Bronchial epithelial cell (primary cell): ENCODE measurements at regions not wholly inside any gene's neighbourhood (a gene's known extent, or its start where the extent isn't known, plus 50 kb on each side); places are given as distances from the start of the nearest gene placed in this dataset.
"Not testable (repeated sequence)": the region's sequence is repeated elsewhere in the genome, so short reads cannot be mapped to it uniquely, and the experiment has no call there.

Source experiments
- DNase-seq: peaks from one replicate; pipeline ENCODE4 v3.0.0-alpha.2; 2010; ENCODE audit warnings: low read depth
- FAIRE-seq: peaks from 2 replicates; lab custom pipeline; 2011; peaks lifted over from hg19 to GRCh38; lab: Jason Lieb, UNC
- H3K27me3 ChIP-seq: 2 replicates; pipeline ENCODE4 v1.5.1; 2011; ENCODE audit warnings: low read length; ENCODE audit not compliant: control insufficient read depth, insufficient read depth
- H3K36me3 ChIP-seq: 2 replicates; pipeline ENCODE4 v1.5.1; 2011; ENCODE audit warnings: low read length; ENCODE audit not compliant: control insufficient read depth, insufficient read depth
- H3K4me3 ChIP-seq: 2 replicates; pipeline ENCODE4 v1.5.1; 2011; ENCODE audit warnings: mild to moderate bottlenecking, low read depth, low read length, control low read depth

DNA sequence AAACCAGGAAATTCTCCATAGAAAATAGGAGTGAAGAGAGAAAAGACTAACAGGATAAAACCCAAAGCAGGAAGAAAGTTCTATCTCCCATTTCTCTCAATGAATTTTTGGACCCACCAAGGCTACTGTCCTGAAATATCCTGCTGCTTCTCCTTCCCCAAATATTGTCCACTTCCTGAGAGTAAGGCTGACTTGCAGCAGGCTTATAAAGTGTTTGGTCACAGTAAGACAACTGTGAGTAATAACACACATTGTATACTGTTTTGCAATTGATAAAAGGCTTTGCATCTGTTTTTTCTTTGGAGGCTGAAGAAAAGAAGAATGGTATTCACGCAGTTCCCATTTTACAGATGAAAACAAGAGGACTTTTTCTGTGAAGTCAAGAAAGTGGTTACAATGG, 52.8 kb downstream of the FOXD4L6 start:
- H3K4me3 ChIP-seq, H3K27me3 ChIP-seq, FAIRE-seq, H3K36me3 ChIP-seq: not testable (repeated sequence)
- DNase-seq = peak; percentile 46

DNA sequence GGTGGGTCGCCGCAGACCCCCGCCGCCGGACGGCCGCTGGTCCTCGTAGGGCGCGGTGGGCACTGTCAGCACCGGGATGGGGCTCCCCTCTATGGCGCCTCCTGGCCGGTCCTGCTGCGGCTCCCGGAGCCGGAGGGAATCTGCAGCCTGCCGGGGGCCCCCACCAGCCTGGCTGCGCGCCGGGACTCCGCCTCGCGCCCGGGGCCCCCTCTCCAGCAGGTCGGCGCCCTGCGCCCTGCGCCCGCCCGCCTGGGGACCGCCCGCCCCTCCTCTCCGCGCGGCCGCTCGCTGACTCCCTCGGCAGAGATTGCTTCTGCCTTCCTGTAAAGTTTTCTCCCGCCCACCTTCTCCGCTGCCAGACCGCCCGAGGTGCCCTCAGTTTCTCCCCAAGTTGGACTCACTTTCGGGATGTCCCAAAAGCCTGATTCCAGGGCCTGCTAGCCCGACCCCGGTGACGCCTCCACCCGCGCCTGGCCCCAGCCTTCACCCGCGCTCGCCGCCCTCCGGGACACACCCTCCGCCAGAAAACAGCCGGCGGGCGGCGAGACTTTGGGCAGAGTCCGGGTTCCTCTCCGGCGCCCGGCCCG, 54.0 kb downstream of the FOXD4L6 start:
- H3K27me3 ChIP-seq, H3K36me3 ChIP-seq, FAIRE-seq: not testable (repeated sequence)
- peak; percentile 7 for DNase-seq
- peak overlapping the region; percentile 60 for H3K4me3 ChIP-seq

DNA sequence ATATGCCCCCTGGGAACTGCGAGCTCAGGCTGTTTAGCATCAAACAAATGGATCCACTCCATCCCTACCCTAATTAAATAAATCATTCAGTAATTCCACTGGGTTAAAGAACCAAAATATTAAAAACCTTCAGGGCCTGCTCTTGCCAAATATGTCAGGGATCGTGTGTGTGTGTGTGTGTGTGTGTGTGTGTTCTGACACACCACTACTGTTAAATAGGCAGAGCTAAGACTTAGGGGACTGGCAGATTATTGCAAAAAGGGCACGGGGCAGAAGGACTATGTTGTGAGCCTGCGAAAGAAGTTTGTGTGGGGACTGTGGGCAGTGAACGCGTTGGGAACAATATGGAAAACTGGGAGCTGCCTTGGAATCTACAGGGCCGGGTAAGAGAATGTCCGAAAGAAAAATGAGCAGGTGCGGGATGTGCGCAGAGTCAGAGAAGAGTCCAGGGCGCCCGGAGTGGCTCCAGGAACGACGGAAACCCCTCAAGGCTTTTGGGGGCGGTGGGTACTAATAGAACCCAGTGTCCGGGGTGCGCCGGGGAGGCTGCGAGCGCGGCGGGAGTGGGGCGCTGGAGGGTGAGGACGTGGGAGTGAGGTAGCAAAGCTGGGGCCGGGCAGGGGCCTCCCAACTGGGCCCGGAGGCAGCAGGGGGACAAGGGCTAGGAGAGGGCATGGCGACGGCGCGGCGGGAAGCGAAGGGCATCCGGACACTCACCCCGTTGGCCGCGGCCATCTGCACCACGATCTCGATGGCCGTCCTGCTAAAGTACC, 54.8 kb downstream of the FOXD4L6 start:
- H3K36me3 ChIP-seq, H3K27me3 ChIP-seq, DNase-seq, FAIRE-seq: not testable (repeated sequence)
- H3K4me3 ChIP-seq = peak overlapping the region; percentile 60

DNA sequence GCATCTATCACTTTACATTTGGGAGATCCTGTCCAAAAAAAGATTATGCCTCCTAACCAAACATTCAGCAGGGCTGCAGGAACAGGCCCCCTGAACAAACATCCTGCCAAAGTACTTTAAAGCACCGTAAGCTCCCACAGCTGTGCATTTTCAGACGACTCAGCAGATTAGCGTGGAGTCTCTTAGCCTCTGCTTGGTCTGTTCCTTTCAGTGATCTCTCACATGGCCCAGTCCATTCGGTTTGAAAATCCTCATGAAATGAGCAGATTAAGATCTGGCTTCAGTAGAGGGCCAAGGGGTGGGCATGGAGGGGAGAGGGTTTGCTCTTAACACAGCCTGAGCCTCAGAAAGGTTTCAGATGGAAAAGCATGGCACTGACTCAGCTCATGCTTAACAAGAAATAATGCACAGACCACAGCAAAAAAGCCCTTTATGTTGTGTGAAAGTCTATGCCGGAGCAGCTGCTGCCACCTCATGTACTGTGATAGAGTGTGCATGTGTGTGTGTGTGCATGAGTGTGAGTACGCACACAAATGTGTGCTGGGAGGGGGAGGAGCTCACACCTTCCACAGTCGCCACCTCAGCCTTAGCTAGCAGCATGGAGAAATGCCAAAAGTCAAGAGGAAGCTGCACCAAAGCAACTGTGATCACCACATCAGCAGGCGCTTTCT, 64.2 kb downstream of the FOXD4L6 start:
- not testable (repeated sequence) for H3K36me3 ChIP-seq, H3K4me3 ChIP-seq, H3K27me3 ChIP-seq, FAIRE-seq
- peak; percentile 38 for DNase-seq

DNA sequence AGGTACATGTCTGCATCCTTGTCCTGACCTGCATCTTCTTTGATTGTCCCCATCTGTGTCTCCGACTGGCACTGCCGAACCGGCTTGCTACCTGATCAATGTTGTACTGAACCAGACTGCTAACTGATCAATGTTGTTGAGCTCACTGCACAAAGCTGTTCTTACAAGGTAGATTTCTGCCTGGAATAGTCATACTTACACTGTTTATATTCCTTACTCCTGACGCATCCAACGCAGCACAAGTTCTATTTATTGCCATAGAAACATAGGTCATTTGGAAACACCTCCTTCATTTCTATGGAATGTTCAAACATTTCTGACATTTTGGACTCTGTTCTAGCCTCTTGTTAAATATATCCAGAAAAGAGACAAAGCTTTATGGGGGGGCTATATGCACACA, 65.2 kb downstream of the FOXD4L6 start:
- DNase-seq = peak; percentile 25
- H3K36me3 ChIP-seq, FAIRE-seq, H3K4me3 ChIP-seq, H3K27me3 ChIP-seq: not testable (repeated sequence)

DNA sequence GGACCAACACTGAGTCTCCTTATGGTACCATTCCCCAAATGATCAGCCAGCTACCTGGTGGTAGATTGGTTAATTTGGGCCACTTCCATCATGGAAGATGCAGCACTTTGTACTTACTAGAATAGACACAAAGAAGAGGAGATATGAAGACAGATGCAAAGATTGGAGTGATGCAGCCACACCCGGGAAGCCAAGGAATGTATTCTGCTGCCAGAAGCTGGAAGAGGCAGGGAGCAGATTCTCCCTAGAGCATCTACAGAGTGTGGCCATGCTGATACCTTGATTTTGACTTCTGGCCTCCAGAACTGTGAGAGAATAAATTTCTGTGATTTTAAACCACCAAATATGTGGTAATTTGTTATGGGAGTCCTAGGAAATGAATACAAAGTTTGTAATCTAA, 68.9 kb downstream of the FOXD4L6 start:
- DNase-seq, H3K4me3 ChIP-seq, H3K27me3 ChIP-seq, FAIRE-seq, H3K36me3 ChIP-seq: not testable (repeated sequence)

DNA sequence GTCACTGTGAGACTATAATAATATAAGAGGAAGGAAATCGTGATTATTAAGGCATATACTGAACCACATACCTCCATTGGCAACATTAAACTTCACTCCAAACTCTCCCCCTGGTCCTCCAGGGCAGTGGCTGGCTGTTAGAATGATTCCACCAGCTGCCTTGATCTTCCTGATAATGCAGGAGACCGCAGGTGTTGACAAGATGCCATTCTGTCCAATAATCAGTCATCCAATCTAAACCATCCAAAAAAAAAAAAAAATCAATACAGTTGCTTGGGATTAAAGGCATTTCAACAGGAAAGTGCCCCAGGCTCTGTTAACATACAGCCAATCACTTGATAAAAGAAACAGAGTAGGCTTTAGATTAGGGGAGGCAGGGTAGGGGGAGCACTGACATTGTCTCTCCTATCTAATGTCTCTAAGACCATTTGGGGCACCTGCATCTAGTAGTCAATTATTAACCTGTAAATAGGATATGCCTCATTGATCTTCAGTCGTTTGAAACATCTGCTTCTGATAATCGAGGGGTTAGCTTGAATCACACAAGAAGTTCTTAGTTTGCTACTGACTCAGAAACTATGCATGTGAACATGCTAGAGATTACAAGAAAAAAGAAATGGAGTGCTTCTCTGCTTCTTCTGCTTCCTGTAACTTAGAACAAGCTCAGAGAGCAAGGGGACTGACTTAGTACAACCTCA, 74.7 kb downstream of the FOXD4L6 start:
- not testable (repeated sequence) for FAIRE-seq, H3K4me3 ChIP-seq, H3K36me3 ChIP-seq, DNase-seq, H3K27me3 ChIP-seq

DNA sequence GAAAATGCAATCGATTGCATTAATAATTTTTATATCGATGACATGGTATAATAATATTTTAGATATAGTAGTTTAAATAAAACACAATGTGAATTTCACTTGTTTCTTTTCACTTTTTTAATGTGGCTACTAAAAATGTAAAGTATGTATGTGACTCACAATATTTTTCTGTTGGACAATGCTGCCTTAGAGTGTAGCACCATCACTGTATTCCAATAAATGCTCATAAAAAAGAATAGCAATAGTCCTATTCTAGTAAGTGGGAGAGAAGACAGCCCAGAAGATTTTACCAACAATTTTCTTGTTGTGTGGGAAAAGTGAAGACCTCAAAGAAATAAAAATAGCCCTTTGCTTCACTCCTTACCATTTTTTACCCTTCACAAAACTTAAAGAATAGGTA, 79.8 kb downstream of the FOXD4L6 start:
- DNase-seq, H3K4me3 ChIP-seq, H3K27me3 ChIP-seq, FAIRE-seq, H3K36me3 ChIP-seq: not testable (repeated sequence)

DNA sequence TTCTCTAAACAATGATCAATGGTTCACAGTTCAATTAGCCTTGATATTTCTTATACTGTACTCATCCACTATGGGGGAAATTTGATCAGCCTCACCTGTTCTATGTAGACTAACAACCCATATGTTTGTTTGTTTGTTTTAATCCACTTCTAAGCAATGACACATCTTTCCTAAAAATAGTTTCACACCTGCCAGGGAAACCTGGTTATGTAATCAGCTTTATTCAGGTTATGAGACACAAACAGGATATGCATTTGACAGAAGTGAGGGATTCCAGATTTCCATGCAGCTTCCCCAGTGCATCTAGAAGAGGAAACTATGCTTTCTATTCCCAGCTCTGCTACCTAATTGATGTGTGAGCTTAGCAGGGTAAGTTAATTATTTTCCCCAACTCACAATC, 80.7 kb downstream of the FOXD4L6 start:
- H3K27me3 ChIP-seq, H3K36me3 ChIP-seq, H3K4me3 ChIP-seq, FAIRE-seq: not testable (repeated sequence)
- peak; percentile 58 for DNase-seq

DNA sequence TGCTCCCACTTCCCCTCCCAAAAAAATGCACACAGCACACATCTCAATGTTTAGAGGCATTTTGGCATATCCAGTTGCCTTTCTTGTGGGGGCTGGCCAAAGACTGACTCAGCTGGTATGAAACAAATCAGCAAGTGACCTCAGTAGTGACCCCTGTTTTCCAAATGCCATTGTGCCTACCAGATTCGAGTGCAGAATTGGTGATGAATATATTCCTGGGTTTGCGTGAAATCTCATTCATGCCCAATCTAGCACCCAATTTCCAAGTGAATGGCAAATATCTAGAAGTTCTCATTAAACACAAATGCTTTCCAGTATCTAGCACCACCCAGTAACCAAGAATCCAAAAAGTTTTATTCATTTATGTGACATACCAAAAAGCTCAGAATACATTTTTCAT, 83.6 kb downstream of the FOXD4L6 start:
- not testable (repeated sequence) for DNase-seq, H3K36me3 ChIP-seq, H3K4me3 ChIP-seq, FAIRE-seq, H3K27me3 ChIP-seq

DNA sequence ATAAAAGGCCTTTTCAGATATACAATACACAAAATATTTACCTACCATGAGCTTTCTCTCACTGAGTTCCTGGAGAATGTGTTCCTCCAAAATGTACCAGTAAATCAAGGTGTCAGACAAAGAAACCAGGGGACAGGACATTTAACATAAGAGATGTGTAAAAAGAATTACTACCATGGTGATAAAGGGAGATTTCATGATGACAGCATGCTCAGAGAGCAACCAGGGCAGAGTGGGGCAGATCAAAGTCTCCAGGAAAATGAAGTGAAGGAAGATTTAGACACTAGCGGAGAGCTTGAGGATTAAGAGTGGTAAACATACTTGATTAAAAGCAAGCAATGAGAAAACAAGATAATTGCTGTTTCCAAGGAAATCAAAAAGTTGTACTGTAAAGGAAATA, 85.0 kb downstream of the FOXD4L6 start:
- H3K27me3 ChIP-seq, H3K4me3 ChIP-seq, H3K36me3 ChIP-seq, FAIRE-seq, DNase-seq: not testable (repeated sequence)

DNA sequence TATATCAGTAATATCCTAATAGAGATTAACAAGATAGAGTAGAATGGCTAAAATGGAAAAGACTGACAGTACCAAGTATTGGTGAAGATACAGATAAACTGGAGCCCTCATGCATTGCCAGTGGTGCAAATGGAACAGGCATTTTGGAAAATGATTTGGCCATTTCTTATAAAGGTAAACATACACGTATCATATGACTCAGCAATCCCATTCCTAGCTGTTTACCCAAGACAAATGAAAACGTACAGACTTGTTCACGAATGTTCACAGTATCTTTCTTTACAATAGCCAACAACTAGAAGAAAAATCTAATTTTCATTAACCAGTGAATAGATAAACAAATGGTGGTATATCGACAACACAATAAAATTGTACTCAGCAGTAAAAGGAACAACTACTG, 86.4 kb downstream of the FOXD4L6 start:
- not testable (repeated sequence) for H3K4me3 ChIP-seq, H3K27me3 ChIP-seq, FAIRE-seq, H3K36me3 ChIP-seq
- peak; percentile 63 for DNase-seq

DNA sequence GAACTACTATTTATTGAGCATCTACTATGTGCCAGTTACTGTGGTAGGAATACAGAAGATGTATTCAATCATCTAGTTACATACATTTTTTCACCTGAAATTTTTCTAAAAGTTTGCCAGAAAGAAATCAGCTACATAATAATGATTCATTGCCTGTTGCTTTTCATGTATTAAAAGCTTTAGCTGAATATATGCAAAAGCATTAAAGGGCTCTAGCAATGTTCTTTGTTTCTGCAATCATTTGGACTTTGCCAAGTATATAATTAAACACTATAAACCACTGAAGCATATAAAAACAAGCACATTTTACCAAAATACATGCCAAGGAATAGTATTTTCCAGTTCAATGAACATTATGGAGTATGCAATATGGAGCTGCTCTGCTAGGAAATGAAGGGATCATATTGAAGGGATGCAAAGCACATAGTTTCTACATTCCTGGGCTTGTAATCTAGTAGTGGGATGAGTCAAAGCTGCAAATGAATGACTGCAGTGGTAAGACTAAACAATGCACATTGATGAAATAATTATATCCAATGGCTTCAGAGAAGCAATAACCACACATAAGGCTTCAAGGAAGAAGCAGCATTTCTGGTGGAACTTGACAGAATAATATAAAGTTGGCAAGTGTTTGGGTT, 87.7 kb downstream of the FOXD4L6 start:
- DNase-seq, H3K4me3 ChIP-seq, H3K36me3 ChIP-seq, H3K27me3 ChIP-seq, FAIRE-seq: not testable (repeated sequence)

DNA sequence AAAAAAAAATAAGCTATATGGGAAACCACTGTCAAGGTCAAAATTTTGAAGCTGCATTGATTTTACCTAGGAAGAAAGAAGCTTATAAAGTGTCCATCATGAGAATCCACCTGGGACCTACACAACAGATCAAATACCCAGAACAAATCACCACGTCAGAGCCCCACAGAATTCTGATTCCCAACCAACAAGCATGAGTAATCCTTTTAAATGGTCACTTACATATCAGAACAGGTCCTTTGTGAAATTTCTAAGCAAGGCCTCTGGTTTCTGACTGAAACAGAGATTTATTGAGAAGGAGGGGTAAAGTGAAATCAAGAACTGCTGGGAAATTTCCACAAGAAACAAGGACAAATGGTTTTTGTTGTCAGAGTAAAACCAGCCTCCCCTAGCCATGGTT, 93.2 kb downstream of the FOXD4L6 start:
- H3K4me3 ChIP-seq, FAIRE-seq, H3K27me3 ChIP-seq, DNase-seq, H3K36me3 ChIP-seq: not testable (repeated sequence)
